ENCODE measurements at regions not wholly inside any gene's neighbourhood (a gene's known extent, or its start where the extent isn't known, plus 50 kb on each side); places are given as distances from the start of the nearest gene placed in this dataset.

DNA sequence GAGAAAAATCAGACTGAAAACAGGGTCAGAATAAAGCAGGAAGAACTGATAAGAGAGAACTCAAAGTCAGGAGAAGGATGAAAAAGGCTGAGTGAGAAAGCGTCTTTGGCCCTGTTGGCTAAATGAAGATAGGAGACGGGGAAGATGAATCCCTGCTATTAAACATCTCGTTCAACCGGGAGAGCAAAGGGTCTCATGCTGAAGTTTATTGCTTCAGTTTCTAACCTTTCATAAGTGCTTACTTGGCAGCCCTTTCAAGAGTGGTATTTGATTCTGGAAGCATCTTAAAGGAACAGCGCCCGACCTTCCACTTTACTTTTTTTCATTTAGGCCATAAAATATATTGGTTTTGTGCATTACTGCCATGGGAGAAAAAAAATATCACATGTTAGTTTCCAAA is 288.3 kb upstream of the RBFOX1 start:
- Mint-ChIP-seq H3K9me3 (ENCODE audit: unreplicated experiment) (peaks cover 10% of the 10 kb centered on the region), H3K4me3 (ENCODE audit: unreplicated experiment) (no peak overlapping the region), H3K4me1 (ENCODE audit: low read depth, unreplicated experiment) (no peaks in the 10 kb centered on the region), H3K36me3 (ENCODE audit: unreplicated experiment) (peaks cover 5% of the 10 kb centered on the region), H3K27me3 (ENCODE audit: unreplicated experiment) (peaks cover 3% of the 10 kb centered on the region), H3K27ac (ENCODE audit: unreplicated experiment) (no peak overlapping the region)
- TF ChIP-seq, protein P1, sequence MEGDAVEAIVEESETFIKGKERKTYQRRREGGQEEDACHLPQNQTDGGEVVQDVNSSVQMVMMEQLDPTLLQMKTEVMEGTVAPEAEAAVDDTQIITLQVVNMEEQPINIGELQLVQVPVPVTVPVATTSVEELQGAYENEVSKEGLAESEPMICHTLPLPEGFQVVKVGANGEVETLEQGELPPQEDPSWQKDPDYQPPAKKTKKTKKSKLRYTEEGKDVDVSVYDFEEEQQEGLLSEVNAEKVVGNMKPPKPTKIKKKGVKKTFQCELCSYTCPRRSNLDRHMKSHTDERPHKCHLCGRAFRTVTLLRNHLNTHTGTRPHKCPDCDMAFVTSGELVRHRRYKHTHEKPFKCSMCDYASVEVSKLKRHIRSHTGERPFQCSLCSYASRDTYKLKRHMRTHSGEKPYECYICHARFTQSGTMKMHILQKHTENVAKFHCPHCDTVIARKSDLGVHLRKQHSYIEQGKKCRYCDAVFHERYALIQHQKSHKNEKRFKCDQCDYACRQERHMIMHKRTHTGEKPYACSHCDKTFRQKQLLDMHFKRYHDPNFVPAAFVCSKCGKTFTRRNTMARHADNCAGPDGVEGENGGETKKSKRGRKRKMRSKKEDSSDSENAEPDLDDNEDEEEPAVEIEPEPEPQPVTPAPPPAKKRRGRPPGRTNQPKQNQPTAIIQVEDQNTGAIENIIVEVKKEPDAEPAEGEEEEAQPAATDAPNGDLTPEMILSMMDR (IDR thresholded peaks at IDR 0.05; ENCODE audit: partially characterized antibody, unreplicated experiment): no peak
- DNase-seq: no peak

DNA sequence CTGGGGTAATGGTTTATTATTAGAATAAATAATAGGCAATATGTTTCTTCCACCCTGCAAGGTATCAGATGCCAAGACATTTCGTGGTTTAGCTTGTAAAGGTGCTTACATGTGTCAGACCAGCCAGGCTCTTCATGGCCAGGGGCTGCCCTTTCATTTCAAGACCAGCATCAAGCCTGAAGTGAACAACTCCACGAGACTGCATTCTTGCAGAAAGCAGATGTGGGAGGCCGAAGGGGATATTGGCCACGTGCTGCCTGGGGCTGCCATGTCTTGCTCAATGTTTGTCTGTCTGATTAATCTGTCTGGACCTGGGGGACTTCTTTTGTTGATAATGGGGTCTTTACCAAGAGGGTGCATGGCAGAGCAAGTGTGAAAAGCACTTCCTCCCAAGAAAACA is 294.2 kb upstream of the RBFOX1 start:
- TF ChIP-seq, protein P1 (IDR thresholded peaks at IDR 0.05; ENCODE audit: partially characterized antibody, unreplicated experiment): no peak
- H3K36me3 Mint-ChIP-seq (ENCODE audit: unreplicated experiment): peaks cover 5% of the 10 kb centered on the region
- DNase-seq: no peak
- no peaks in the 10 kb centered on the region for H3K27me3 Mint-ChIP-seq (ENCODE audit: unreplicated experiment)
- H3K9me3 Mint-ChIP-seq (ENCODE audit: unreplicated experiment): peaks cover 3% of the 10 kb centered on the region
- no peak overlapping the region for H3K27ac Mint-ChIP-seq (ENCODE audit: unreplicated experiment)
- H3K4me1 Mint-ChIP-seq (ENCODE audit: low read depth, unreplicated experiment): no peaks in the 10 kb centered on the region
- H3K4me3 Mint-ChIP-seq (ENCODE audit: unreplicated experiment): no peak overlapping the region

DNA sequence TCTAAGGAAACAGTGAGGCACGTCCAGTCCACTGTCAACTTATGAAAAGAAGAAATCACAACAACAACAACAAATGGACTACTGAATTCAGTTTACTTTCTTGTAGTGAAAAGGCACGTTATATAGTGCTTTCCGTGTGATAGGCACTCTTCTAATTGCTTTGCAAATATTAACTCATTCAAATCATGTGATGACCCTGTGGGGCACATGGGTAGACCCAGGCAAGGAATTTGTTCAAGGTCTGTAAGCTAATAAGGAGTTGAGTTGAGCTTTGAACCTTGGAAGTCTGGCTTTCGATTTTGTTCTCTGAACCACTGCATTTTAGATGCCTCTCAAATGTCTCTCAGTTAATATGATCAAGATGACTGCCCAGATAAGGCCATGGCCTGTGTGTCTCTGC is 295.1 kb upstream of the RBFOX1 start:
- Mint-ChIP-seq H3K27ac (ENCODE audit: unreplicated experiment) (no peak overlapping the region), H3K9me3 (ENCODE audit: unreplicated experiment) (no peaks in the 10 kb centered on the region), H3K4me3 (ENCODE audit: unreplicated experiment) (no peak overlapping the region), H3K4me1 (ENCODE audit: low read depth, unreplicated experiment) (no peaks in the 10 kb centered on the region), H3K27me3 (ENCODE audit: unreplicated experiment) (no peaks in the 10 kb centered on the region), H3K36me3 (ENCODE audit: unreplicated experiment) (peaks cover 5% of the 10 kb centered on the region)
- TF ChIP-seq, protein P1 (IDR thresholded peaks at IDR 0.05; ENCODE audit: partially characterized antibody, unreplicated experiment): no peak
- no peak for DNase-seq

DNA sequence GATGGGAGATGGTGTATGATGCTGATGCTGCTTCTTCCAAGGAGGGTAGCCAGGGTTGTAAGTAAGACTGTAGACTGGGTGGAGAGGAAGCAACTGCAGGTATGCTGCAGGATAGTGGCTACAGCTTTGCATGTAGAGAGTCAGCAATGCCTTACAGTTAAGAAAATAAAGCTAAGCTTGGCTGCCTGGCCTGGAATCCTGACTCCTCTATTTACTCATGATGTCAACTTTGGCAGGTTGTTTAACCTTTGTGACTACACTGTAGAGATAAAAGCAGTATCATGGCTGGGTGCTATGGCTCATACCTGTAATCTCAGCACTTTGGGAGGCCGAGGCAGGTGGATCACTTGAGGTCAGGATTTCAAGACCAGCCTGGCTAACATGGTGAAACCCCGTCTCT is 301.6 kb upstream of the RBFOX1 start:
- Mint-ChIP-seq H3K4me3 (ENCODE audit: unreplicated experiment) (no peak overlapping the region), H3K4me1 (ENCODE audit: low read depth, unreplicated experiment) (no peaks in the 10 kb centered on the region), H3K27me3 (ENCODE audit: unreplicated experiment) (peaks cover 2% of the 10 kb centered on the region), H3K27ac (ENCODE audit: unreplicated experiment) (no peak overlapping the region), H3K9me3 (ENCODE audit: unreplicated experiment) (peaks cover 2% of the 10 kb centered on the region), H3K36me3 (ENCODE audit: unreplicated experiment) (peaks cover 23% of the 10 kb centered on the region)
- TF ChIP-seq, protein P1 (IDR thresholded peaks at IDR 0.05; ENCODE audit: partially characterized antibody, unreplicated experiment): no peak
- DNase-seq: no peak

DNA sequence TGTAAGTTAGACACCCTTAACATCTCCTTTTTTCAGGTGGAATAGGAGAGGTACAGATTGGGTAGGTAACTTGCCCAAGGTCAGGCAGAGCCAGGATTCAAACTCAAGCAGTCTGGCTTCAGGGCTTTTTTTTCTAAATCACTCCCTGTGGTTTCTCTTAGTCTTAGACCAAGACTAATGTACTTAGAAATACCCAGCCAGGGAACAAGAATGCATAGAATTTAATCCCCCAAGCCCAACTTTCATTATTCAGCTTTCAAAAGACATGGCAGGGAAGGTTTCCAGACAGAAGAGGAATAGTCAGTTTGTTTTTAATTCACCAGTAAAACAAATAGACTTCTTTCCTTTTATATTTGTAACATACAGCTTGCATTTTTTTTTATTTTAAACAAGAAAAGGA is 305.2 kb upstream of the RBFOX1 start:
- TF ChIP-seq, protein P1 (IDR thresholded peaks at IDR 0.05; ENCODE audit: partially characterized antibody, unreplicated experiment): no peak
- no peak for DNase-seq
- H3K36me3 Mint-ChIP-seq (ENCODE audit: unreplicated experiment): peaks cover 18% of the 10 kb centered on the region
- H3K4me1 Mint-ChIP-seq (ENCODE audit: low read depth, unreplicated experiment): peaks cover 2% of the 10 kb centered on the region
- H3K9me3 Mint-ChIP-seq (ENCODE audit: unreplicated experiment): peaks cover 4% of the 10 kb centered on the region
- no peak overlapping the region for H3K4me3 Mint-ChIP-seq (ENCODE audit: unreplicated experiment)
- peaks cover 2% of the 10 kb centered on the region for H3K27me3 Mint-ChIP-seq (ENCODE audit: unreplicated experiment)
- no peak overlapping the region for H3K27ac Mint-ChIP-seq (ENCODE audit: unreplicated experiment)

All from glutamatergic neuron (in vitro differentiated cells).